ENCODE measurements at regions not wholly inside any gene's neighbourhood (a gene's known extent, or its start where the extent isn't known, plus 50 kb on each side); places are given as distances from the start of the nearest gene placed in this dataset.

- no peaks in the 10 kb centered on the region for H4K20me1 ChIP-seq (ENCODE audit: insufficient read depth, low read length)
- no peak overlapping the region for H2AFZ ChIP-seq (ENCODE audit: low read length)
- H3K27ac ChIP-seq (ENCODE audit: low read depth, low read length): no peak overlapping the region
- no peaks in the 10 kb centered on the region for H3K36me3 ChIP-seq (ENCODE audit: insufficient read depth, low read length)
- no peaks in the 10 kb centered on the region for H3K79me2 ChIP-seq (ENCODE audit: insufficient read depth, low read length)
- H3K9me3 ChIP-seq (ENCODE audit: low read depth, low read length): no peaks in the 10 kb centered on the region
- no peaks in the 10 kb centered on the region for H3K4me1 ChIP-seq (ENCODE audit: insufficient read depth, low read length)
- no peak for TF ChIP-seq CTCF (IDR thresholded peaks at IDR 0.05; ENCODE audit: extremely low read depth, low read depth, low read length)
- H3K4me2 ChIP-seq (ENCODE audit: insufficient read depth, low read length): no peak overlapping the region
- H3K27me3 ChIP-seq (ENCODE audit: insufficient read depth, low read length): peaks cover 35% of the 10 kb centered on the region
- DNase-seq (ENCODE audit: insufficient read length, low spot score, missing footprints): no peak
- no peak overlapping the region for H3K4me3 ChIP-seq (ENCODE audit: insufficient read depth, low read length)
These were observed 59.8 kb downstream of the MRM1 start for GRCh38 chr17:36661047-36661666.

- Histone ChIP-seq H3K9me3 (ENCODE audit: low read depth, low read length) (no peaks in the 10 kb centered on the region), H3K4me1 (ENCODE audit: insufficient read depth, low read length) (no peaks in the 10 kb centered on the region), H3K79me2 (ENCODE audit: insufficient read depth, low read length) (no peaks in the 10 kb centered on the region), H3K4me3 (ENCODE audit: insufficient read depth, low read length) (no peak overlapping the region), H2AFZ (ENCODE audit: low read length) (no peak overlapping the region), H3K27me3 (ENCODE audit: insufficient read depth, low read length) (peaks cover 29% of the 10 kb centered on the region), H3K27ac (ENCODE audit: low read depth, low read length) (no peak overlapping the region), H3K4me2 (ENCODE audit: insufficient read depth, low read length) (no peak overlapping the region), H3K36me3 (ENCODE audit: insufficient read depth, low read length) (no peaks in the 10 kb centered on the region), H4K20me1 (ENCODE audit: insufficient read depth, low read length) (no peaks in the 10 kb centered on the region)
- DNase-seq (ENCODE audit: insufficient read length, low spot score, missing footprints): no peak
- no peak for TF ChIP-seq CTCF (IDR thresholded peaks at IDR 0.05; ENCODE audit: extremely low read depth, low read depth, low read length)
These were observed 60.3 kb downstream of the MRM1 start for GRCh38 chr17:36661688-36662087.

GRCh38 chr17:36665417-36665816 lies 64.0 kb downstream of the MRM1 start:
- Histone ChIP-seq H3K4me1 (ENCODE audit: insufficient read depth, low read length) (no peaks in the 10 kb centered on the region), H2AFZ (ENCODE audit: low read length) (no peak overlapping the region), H3K4me3 (ENCODE audit: insufficient read depth, low read length) (no peak overlapping the region), H3K4me2 (ENCODE audit: insufficient read depth, low read length) (no peak overlapping the region), H3K79me2 (ENCODE audit: insufficient read depth, low read length) (no peaks in the 10 kb centered on the region), H3K27me3 (ENCODE audit: insufficient read depth, low read length) (peaks cover 5% of the 10 kb centered on the region), H3K27ac (ENCODE audit: low read depth, low read length) (no peak overlapping the region), H3K36me3 (ENCODE audit: insufficient read depth, low read length) (no peaks in the 10 kb centered on the region), H4K20me1 (ENCODE audit: insufficient read depth, low read length) (no peaks in the 10 kb centered on the region), H3K9me3 (ENCODE audit: low read depth, low read length) (no peaks in the 10 kb centered on the region)
- no peak for TF ChIP-seq CTCF (IDR thresholded peaks at IDR 0.05; ENCODE audit: extremely low read depth, low read depth, low read length)
- DNase-seq (ENCODE audit: insufficient read length, low spot score, missing footprints): no peak

DNA sequence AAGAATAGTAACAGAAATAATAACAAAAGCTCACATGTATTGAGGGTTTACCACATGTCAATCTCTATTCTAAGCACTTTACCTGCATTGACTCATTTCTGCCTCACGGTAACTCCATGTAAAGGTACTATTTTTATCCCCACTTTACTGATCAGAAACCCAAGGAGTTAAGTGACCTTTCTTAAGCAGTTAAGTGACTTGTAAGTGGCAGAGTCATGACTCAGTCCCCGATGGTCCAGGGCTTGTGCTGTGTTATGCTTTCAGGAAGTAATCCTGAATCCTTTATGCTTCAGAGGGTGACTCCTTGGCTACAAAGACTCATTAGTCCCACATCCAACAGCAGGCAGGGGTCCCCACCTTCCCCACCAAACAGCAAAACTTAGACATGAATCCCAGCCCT lies 66.5 kb downstream of the MRM1 start:
- H3K79me2 ChIP-seq (ENCODE audit: insufficient read depth, low read length): no peaks in the 10 kb centered on the region
- H3K27me3 ChIP-seq (ENCODE audit: insufficient read depth, low read length): peaks cover under 1% of the 10 kb centered on the region
- TF ChIP-seq CTCF (IDR thresholded peaks at IDR 0.05; ENCODE audit: extremely low read depth, low read depth, low read length): no peak
- H3K36me3 ChIP-seq (ENCODE audit: insufficient read depth, low read length): no peaks in the 10 kb centered on the region
- no peak overlapping the region for H3K4me3 ChIP-seq (ENCODE audit: insufficient read depth, low read length)
- H4K20me1 ChIP-seq (ENCODE audit: insufficient read depth, low read length): no peaks in the 10 kb centered on the region
- H3K9me3 ChIP-seq (ENCODE audit: low read depth, low read length): no peaks in the 10 kb centered on the region
- H2AFZ ChIP-seq (ENCODE audit: low read length): no peak overlapping the region
- no peak for DNase-seq (ENCODE audit: insufficient read length, low spot score, missing footprints)
- H3K27ac ChIP-seq (ENCODE audit: low read depth, low read length): no peak overlapping the region
- H3K4me1 ChIP-seq (ENCODE audit: insufficient read depth, low read length): no peaks in the 10 kb centered on the region
- no peak overlapping the region for H3K4me2 ChIP-seq (ENCODE audit: insufficient read depth, low read length)
